ENCODE measurements at regions not wholly inside any gene's neighbourhood (a gene's known extent, or its start where the extent isn't known, plus 50 kb on each side); places are given as distances from the start of the nearest gene placed in this dataset.

DNA sequence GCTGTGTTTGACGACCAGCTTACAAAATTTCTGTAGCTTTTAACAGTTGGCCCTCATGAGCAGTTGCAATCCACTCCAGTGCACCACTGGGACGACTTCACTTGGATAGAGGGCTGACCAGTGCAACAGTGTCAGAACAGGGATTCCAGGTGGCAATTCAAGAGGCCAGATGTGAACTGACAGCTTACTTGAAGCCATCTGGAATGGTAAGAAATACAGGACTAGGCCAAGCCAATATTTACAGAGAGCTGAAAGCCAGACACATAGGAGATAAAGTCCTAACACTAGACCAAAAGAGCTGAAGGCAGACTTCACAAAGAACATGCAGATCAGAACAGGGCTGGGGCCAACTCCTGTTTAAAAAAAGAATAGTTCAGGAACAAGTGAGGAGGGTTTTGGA, 93.5 kb upstream of the NFIA start:
- no peak for DNase-seq (ENCODE audit: low read depth)
- no peak overlapping the region for H3K4me3 ChIP-seq (ENCODE audit: low read depth, low read length)
- TF ChIP-seq, protein P1, sequence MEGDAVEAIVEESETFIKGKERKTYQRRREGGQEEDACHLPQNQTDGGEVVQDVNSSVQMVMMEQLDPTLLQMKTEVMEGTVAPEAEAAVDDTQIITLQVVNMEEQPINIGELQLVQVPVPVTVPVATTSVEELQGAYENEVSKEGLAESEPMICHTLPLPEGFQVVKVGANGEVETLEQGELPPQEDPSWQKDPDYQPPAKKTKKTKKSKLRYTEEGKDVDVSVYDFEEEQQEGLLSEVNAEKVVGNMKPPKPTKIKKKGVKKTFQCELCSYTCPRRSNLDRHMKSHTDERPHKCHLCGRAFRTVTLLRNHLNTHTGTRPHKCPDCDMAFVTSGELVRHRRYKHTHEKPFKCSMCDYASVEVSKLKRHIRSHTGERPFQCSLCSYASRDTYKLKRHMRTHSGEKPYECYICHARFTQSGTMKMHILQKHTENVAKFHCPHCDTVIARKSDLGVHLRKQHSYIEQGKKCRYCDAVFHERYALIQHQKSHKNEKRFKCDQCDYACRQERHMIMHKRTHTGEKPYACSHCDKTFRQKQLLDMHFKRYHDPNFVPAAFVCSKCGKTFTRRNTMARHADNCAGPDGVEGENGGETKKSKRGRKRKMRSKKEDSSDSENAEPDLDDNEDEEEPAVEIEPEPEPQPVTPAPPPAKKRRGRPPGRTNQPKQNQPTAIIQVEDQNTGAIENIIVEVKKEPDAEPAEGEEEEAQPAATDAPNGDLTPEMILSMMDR (IDR thresholded peaks at IDR 0.05; ENCODE audit: low read depth, low read length, missing control alignments): no peak
- in situ Hi-C loops (cut with HindIII; ENCODE audit: low sequenced_read_pairs): no loop called here

DNA sequence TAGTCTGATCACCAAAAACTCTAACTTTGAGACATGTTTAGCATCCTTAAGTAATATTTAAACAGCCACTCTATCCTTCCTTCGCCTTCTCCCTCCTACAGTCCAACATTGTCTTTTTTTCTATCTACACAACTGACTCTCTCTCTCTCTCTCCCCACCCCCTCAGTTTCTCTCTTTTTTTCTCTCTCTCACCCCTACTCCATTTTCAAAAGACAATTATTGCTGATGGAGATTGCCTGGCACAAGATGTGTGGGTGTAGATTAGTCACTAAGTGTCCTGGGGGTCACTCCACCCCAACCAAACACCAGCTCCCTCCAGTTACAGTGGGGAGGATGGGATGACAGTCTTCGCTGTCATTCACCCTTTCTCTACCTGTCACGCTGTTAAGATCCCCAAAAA, 94.5 kb upstream of the NFIA start:
- H3K4me3 ChIP-seq (ENCODE audit: low read depth, low read length): no peak overlapping the region
- in situ Hi-C loops (cut with HindIII; ENCODE audit: low sequenced_read_pairs): no loop called here
- DNase-seq (ENCODE audit: low read depth): no peak
- TF ChIP-seq, protein P1 (IDR thresholded peaks at IDR 0.05; ENCODE audit: low read depth, low read length, missing control alignments): no peak

DNA sequence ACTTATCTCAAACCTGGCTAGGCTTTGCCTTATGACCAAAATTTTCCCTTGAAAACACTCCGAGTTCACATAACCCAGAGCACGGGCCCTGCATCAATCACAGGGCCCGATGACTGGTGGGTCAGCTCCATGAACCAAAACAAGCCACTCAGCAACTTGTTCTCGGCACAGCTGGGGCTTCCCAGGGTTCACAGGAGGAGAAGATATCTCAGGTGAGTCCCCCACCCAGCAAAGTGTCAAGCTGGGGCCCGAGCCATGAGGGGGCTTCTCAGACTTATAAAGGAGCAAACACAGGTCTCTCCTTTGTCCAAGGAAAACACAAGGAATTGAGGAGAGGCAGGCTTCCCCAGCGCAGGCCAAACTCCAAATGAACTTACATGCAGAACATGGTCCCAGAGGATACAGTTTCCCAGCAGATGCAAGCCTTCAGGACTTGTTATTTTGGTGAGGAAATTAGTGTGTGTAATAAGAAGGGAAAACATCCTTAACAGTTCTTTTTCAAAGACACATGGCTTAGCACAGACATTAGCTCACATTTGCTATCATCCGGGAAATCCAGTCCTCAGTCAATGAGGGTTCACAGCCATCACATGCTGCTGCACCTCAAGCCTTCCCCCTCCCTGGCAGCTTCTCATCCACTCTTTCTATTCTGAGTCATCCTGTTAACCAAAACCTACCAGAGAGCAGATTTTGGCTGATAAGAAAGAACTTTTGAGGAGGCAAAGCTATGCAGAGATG, 98.1 kb upstream of the NFIA start:
- no peak for DNase-seq (ENCODE audit: low read depth)
- TF ChIP-seq, protein P1 (IDR thresholded peaks at IDR 0.05; ENCODE audit: low read depth, low read length, missing control alignments): no peak
- in situ Hi-C loops (cut with HindIII; ENCODE audit: low sequenced_read_pairs): no loop called here
- no peak overlapping the region for H3K4me3 ChIP-seq (ENCODE audit: low read depth, low read length)

DNA sequence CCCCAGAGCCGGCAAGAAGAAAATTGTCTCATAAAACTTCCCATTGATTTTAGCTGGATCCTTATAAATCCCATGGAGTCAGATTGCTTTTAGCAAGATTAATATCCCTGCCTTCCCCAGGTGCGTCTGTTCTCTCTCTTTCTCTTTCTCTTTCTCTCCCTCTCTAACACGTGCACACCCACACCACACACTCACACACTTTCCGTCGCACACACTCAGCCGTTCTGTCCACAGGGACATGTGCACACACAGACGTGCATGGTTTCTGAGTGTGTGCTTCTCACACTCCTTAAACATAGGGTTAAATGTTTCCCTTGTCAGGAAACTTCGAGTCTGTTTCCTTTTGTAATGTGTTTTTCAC, 98.7 kb upstream of the NFIA start:
- H3K4me3 ChIP-seq (ENCODE audit: low read depth, low read length): no peak overlapping the region
- in situ Hi-C loops (cut with HindIII; ENCODE audit: low sequenced_read_pairs): no loop called here
- TF ChIP-seq, protein P1 (IDR thresholded peaks at IDR 0.05; ENCODE audit: low read depth, low read length, missing control alignments): no peak
- no peak for DNase-seq (ENCODE audit: low read depth)

DNA sequence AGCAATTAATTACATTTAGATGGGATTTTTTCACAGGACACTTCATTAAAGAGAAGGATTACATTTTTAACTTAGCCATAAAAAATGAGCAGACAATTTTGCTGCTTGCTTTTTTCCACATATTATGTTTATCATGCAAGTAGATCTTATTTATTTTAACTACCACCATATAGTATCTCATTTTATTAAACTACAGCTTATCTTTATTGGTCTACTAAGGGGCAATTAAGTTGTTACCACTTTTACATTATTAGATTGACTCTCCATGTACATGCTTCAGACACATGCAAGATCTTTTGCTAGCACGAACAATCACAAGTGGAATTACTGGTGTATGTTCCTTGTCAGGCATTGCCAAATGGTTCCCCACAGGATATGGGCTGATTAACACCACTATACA, 99.8 kb upstream of the NFIA start:
- DNase-seq (ENCODE audit: low read depth): no peak

DNA sequence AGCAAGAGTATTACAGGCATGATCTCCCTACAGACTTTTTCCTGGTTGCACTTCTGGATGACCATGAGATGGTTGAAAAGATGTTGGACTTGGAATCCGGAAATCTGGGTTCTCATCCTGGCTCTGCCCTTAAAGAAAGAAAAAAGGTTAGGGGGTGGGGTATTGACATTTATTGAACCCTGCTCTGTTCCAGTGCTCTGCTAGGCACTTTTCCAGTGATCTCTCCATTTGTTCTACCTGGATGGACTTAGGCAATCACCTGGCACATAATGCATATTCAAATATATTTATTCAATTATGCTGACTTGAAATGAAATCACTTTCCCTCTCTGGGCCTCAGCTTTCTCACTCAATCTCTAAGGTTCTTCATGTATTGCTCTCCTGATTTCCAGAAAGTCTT, 101.0 kb upstream of the NFIA start:
- H3K4me3 ChIP-seq (ENCODE audit: low read depth, low read length): no peak overlapping the region
- DNase-seq (ENCODE audit: low read depth): no peak
- in situ Hi-C loops (cut with HindIII; ENCODE audit: low sequenced_read_pairs): no loop called here
- TF ChIP-seq, protein P1 (IDR thresholded peaks at IDR 0.05; ENCODE audit: low read depth, low read length, missing control alignments): no peak

More for the DNA sequence above, 99.8 kb upstream of the NFIA start:
- TF ChIP-seq, protein P1 (IDR thresholded peaks at IDR 0.05; ENCODE audit: low read depth, low read length, missing control alignments): no peak
- in situ Hi-C loops (cut with HindIII; ENCODE audit: low sequenced_read_pairs): no loop called here
- H3K4me3 ChIP-seq (ENCODE audit: low read depth, low read length): no peak overlapping the region
